ENCODE measurements at regions not wholly inside any gene's neighbourhood (a gene's known extent, or its start where the extent isn't known, plus 50 kb on each side); places are given as distances from the start of the nearest gene placed in this dataset.

DNA sequence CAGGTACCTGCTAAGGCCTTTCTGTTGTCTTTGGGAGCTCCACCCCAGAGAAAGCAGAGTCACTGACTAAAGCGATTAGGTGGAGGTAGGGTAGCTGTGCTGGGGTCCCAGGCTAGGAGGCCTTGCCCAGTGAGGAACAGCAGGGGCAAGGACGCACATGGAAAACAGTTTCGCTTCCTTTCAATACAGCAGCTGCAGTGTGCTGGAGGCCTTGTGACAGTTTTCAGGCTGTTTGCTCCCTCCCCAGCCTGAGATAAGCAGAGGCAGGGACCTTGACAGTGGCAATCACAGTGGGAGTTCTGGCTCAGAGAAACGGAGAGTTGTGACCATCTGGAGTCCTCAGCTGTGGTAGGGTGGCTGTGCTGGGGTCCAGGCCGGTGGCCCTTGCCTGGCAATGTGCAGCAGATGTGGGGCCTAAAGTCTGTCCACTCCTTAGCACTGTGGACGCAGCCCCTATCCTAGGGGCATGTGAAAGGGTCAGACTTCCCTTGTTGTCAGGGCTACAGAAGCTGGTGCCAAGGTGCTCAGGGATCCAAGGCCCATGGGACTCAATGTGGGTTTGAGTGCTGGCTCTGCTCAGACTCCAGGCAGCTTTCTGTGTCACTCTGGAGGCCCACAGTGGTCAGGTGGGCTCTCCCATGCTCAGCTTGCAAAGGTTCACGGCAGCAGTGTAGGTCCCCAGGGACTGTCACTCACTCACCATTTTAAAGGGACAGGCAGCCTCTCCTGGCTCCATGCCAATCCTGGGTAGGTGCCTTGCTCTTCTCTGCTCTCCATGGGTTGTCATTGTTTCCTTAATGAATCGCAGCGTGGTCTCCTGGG, 534.9 kb upstream of the FMR1 start:
- no peak overlapping the region for H4K5ac ChIP-seq (ENCODE audit: insufficient read length, low read depth, low read length)
- H3K4me2 ChIP-seq (ENCODE audit: insufficient read depth, insufficient read length, low read length), result no peak overlapping the region
- no peak overlapping the region for H2BK20ac ChIP-seq (ENCODE audit: low read depth, low read length, poor library complexity, severe bottlenecking)
- peaks cover 6% of the 10 kb centered on the region for H3K9me3 ChIP-seq (ENCODE audit: control insufficient read depth, low read depth, low read length)
- DNase-seq, result peak; percentile 26
- H3K56ac ChIP-seq (ENCODE audit: insufficient read length, low read depth, low read length), result no peak overlapping the region
- Mint-ChIP-seq H3K4me1 (peaks cover 15 to 19% of the 10 kb centered on the region in 2 experiments), H3K9me3 (peaks cover 59 to 67% of the 10 kb centered on the region in 2 experiments), H3K4me3 (no peak overlapping the region), H3K27ac (no peak overlapping the region; a peak in 1 of 7 replicates), H3K27me3 (ENCODE audit: low read depth) (no peaks in the 10 kb centered on the region; the same call in none of the 2 replicates), H3K36me3 (ENCODE audit: insufficient read depth in 1 of 3, low read depth in 3 of 3) (no peaks in the 10 kb centered on the region; a peak in 1 of 7 replicates)
- no peak overlapping the region for H3K9ac ChIP-seq (ENCODE audit: extremely low read depth, insufficient read length, low read length)
- H3T11ph ChIP-seq (ENCODE audit: low read length), result no peak overlapping the region
- H3K23me2 ChIP-seq (ENCODE audit: insufficient read length, low read depth, low read length, poor library complexity, severe bottlenecking), result no peaks in the 10 kb centered on the region
- H2BK120ac ChIP-seq (ENCODE audit: low read depth, low read length, poor library complexity, severe bottlenecking), result no peak overlapping the region
- no peaks in the 10 kb centered on the region for H4K20me1 ChIP-seq (ENCODE audit: control insufficient read depth, insufficient read depth, insufficient read length)
- no peaks in the 10 kb centered on the region for H3K27me3 ChIP-seq (ENCODE audit: insufficient read depth, low read length)
- H3K79me1 ChIP-seq (ENCODE audit: insufficient read depth, low read depth, low read length, poor library complexity, severe bottlenecking), result no peaks in the 10 kb centered on the region
- no peaks in the 10 kb centered on the region; the same call in 1 of the 2 replicates for H3K4me1 ChIP-seq (ENCODE audit: insufficient read depth, low read length)
- H4K8ac ChIP-seq (replicated peaks; ENCODE audit: insufficient read length, low read depth, low read length), result no peak overlapping the region
- no peak overlapping the region for H4K91ac ChIP-seq (ENCODE audit: insufficient read length, low read depth, low read length)
- H3K23ac ChIP-seq (ENCODE audit: insufficient read length, low read depth, low read length), result no peak overlapping the region
- TF ChIP-seq, protein P1, sequence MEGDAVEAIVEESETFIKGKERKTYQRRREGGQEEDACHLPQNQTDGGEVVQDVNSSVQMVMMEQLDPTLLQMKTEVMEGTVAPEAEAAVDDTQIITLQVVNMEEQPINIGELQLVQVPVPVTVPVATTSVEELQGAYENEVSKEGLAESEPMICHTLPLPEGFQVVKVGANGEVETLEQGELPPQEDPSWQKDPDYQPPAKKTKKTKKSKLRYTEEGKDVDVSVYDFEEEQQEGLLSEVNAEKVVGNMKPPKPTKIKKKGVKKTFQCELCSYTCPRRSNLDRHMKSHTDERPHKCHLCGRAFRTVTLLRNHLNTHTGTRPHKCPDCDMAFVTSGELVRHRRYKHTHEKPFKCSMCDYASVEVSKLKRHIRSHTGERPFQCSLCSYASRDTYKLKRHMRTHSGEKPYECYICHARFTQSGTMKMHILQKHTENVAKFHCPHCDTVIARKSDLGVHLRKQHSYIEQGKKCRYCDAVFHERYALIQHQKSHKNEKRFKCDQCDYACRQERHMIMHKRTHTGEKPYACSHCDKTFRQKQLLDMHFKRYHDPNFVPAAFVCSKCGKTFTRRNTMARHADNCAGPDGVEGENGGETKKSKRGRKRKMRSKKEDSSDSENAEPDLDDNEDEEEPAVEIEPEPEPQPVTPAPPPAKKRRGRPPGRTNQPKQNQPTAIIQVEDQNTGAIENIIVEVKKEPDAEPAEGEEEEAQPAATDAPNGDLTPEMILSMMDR (conservative IDR thresholded peaks at IDR 0.05), result no peak
- no peak overlapping the region for H2BK15ac ChIP-seq (ENCODE audit: low read depth, low read length)
- no peak overlapping the region for H2AK5ac ChIP-seq (ENCODE audit: insufficient read length, low read length)
- no peak overlapping the region for H3K27ac ChIP-seq (ENCODE audit: insufficient read length, low read depth, low read length)
- no peaks in the 10 kb centered on the region for H3K79me2 ChIP-seq (ENCODE audit: insufficient read depth, low read length)
- H3K14ac ChIP-seq (ENCODE audit: insufficient read depth, low read length), result no peak overlapping the region
- H3K4ac ChIP-seq (ENCODE audit: low read depth, low read length), result no peak overlapping the region
- H2BK5ac ChIP-seq (ENCODE audit: insufficient read length, low read length), result no peak overlapping the region
- H2AFZ ChIP-seq (ENCODE audit: low read length), result no peak overlapping the region
- no peak overlapping the region for H3K18ac ChIP-seq (ENCODE audit: insufficient read length, low read depth, low read length)
- WGBS (ENCODE audit: extremely low coverage, insufficient read length, low lambda C conversion rate), result no CpG with 5 or more reads among the region's 9 CpGs
- no peak overlapping the region for H2BK12ac ChIP-seq (ENCODE audit: insufficient read length, low read depth, low read length)

Data from H9 (cell line).